ENCODE measurements at regions not wholly inside any gene's neighbourhood (a gene's known extent, or its start where the extent isn't known, plus 50 kb on each side); places are given as distances from the start of the nearest gene placed in this dataset.
"Not testable (repeated sequence)": the region's sequence is repeated elsewhere in the genome, so short reads cannot be mapped to it uniquely, and the experiment has no call there.

GRCh38 chr11:134851503-134852224 is 439.6 kb upstream of the B3GAT1 start:
- TF ChIP-seq CTCF, POLR2A (IDR thresholded peaks at IDR 0.05): not testable (repeated sequence)

Measured in sigmoid colon (tissue), 3 donors.